H1 (cell line): ENCODE measurements at regions not wholly inside any gene's neighbourhood (a gene's known extent, or its start where the extent isn't known, plus 50 kb on each side); places are given as distances from the start of the nearest gene placed in this dataset.

Source experiments
- CTCF ChIA-PET: fragments of 300-600 bp; sonication (Branson Sonifier 250); formaldehyde crosslinking; loops from one replicate; lab custom pipeline; 2021; ENCODE audit not compliant: partially characterized antibody; lab: Charles Lee
- POLR2A ChIA-PET: fragments of 300-600 bp; sonication (Branson Sonifier 250); formaldehyde crosslinking; loops from one replicate; lab custom pipeline; 2021; ENCODE audit warnings: inconsistent platforms; ENCODE audit not compliant: partially characterized antibody; lab: Charles Lee
- DNase-seq, 2 experiments: peaks; one replicate each; pipeline versions ENCODE4 v3.0.0 to v3.0.0-alpha.2; 2010 to 2022; ENCODE audit warnings: low spot score in 2 of 2, low read depth in 1 of 2, mixed read lengths in 1 of 2
- FAIRE-seq: peaks from 2 replicates; lab custom pipeline; 2011; peaks lifted over from hg19 to GRCh38; lab: Jason Lieb, UNC
- H2AFZ ChIP-seq: 2 replicates; pipeline ENCODE4 v1.8.1; 2012; ENCODE audit warnings: low read length, inconsistent platforms
- H2AK5ac ChIP-seq: 2 replicates; pipeline ENCODE4 v1.6.1; 2013; ENCODE audit warnings: low read depth, low read length
- H2BK120ac ChIP-seq: replicated peaks from 2 replicates; pipeline ENCODE3; 2013; ENCODE audit warnings: low read depth, low read length, inconsistent platforms
- H2BK12ac ChIP-seq: 2 replicates; pipeline ENCODE4 v1.6.1; 2013; ENCODE audit warnings: low read depth, low read length
- H2BK15ac ChIP-seq: 2 replicates; pipeline ENCODE4 v1.6.1; 2013; ENCODE audit warnings: low read length
- H2BK20ac ChIP-seq: 2 replicates; pipeline ENCODE4 v1.6.1; 2013; ENCODE audit warnings: low read length
- H2BK5ac ChIP-seq: 2 replicates; pipeline ENCODE4 v1.6.1; 2013; ENCODE audit warnings: low read depth, low read length
- H3K14ac ChIP-seq: 2 replicates; pipeline ENCODE4 v1.6.1; 2013; ENCODE audit warnings: inconsistent platforms; ENCODE audit not compliant: insufficient read length
- H3K18ac ChIP-seq: 2 replicates; pipeline ENCODE4 v1.6.1; 2013; ENCODE audit warnings: low read length; ENCODE audit errors: extremely low read depth
- H3K23ac ChIP-seq: 2 replicates; pipeline ENCODE4 v1.6.1; 2013; ENCODE audit warnings: inconsistent platforms; ENCODE audit not compliant: insufficient read length
- H3K23me2 ChIP-seq: 2 replicates; pipeline ENCODE4 v1.6.1; 2013; ENCODE audit warnings: low read depth, low read length
- H3K27ac ChIP-seq: 2 replicates; pipeline ENCODE4 v1.6.1; 2011; ENCODE audit warnings: low read depth, low read length, inconsistent platforms
- H3K27me3 ChIP-seq, 4 experiments: replicated peaks in 1 of 4; 1 replicate in 1 of 4; 2 replicates in 3 of 4; pipeline versions ENCODE4 v1.6.1 to v1.8.1; 2011 to 2013; ENCODE audit warnings: low read length in 3 of 4, mild to moderate bottlenecking in 3 of 4, inconsistent platforms in 2 of 4, mixed read lengths in 2 of 4, moderate library complexity in 1 of 4; ENCODE audit not compliant: control insufficient read depth in 3 of 4, insufficient read depth in 3 of 4; ENCODE audit errors: extremely low read depth in 1 of 4
- H3K36me3 ChIP-seq, 4 experiments: 2 replicates each; pipeline versions ENCODE4 v1.6.1 to v1.8.1; 2011 to 2013; ENCODE audit warnings: mild to moderate bottlenecking in 4 of 4, low read length in 3 of 4, moderate library complexity in 2 of 4, control low read depth in 1 of 4, inconsistent platforms in 1 of 4; ENCODE audit not compliant: insufficient read depth in 4 of 4, control insufficient read depth in 2 of 4
- H3K4ac ChIP-seq: replicated peaks from 2 replicates; pipeline ENCODE3; 2013; ENCODE audit warnings: low read length, low read depth, mixed read lengths, inconsistent platforms; ENCODE audit not compliant: insufficient read length
- H3K4me1 ChIP-seq, 4 experiments: replicated peaks in 1 of 4; 1 replicate in 1 of 4; 2 replicates in 3 of 4; pipeline versions ENCODE4 v1.6.1 to v1.8.1; 2011 to 2013; ENCODE audit warnings: low read length in 3 of 4, inconsistent platforms in 2 of 4, mixed read lengths in 1 of 4; ENCODE audit not compliant: insufficient read depth in 4 of 4, control insufficient read depth in 3 of 4
- H3K4me2 ChIP-seq, 2 experiments: 2 replicates each; pipeline versions ENCODE4 v1.6.1 to v1.8.1; 2011 to 2013; ENCODE audit warnings: low read depth in 2 of 2, low read length in 2 of 2, control low read depth in 1 of 2, inconsistent platforms in 1 of 2, mild to moderate bottlenecking in 1 of 2; ENCODE audit not compliant: insufficient read depth in 1 of 2
- H3K4me3 ChIP-seq, 4 experiments: fragments of 200-600, 300-600 bp in 1 of 4; sonication (generic), shearing (Covaris generic), sonication (Bioruptor Twin) in 1 of 4; 2 replicates each; pipeline versions ENCODE4 v1.5.1 to v1.8.1; 2011 to 2016; ENCODE audit warnings: low read length in 4 of 4, low read depth in 3 of 4, control low read depth in 2 of 4, inconsistent platforms in 2 of 4, mild to moderate bottlenecking in 2 of 4, mixed read lengths in 1 of 4, moderate library complexity in 1 of 4; ENCODE audit not compliant: insufficient read depth in 2 of 4; ENCODE audit errors: extremely low read depth in 1 of 4
- H3K56ac ChIP-seq: replicated peaks from 2 replicates; pipeline ENCODE3; 2013; ENCODE audit warnings: low read depth, mild to moderate bottlenecking, mixed read lengths, low read length, inconsistent platforms; ENCODE audit not compliant: insufficient read length
- H3K79me1 ChIP-seq: 2 replicates; pipeline ENCODE4 v1.6.1; 2013; ENCODE audit warnings: low read depth, low read length, control low read depth
- H3K79me2 ChIP-seq, 2 experiments: 2 replicates each; pipeline versions ENCODE4 v1.6.1 to v1.8.1; 2012 to 2013; ENCODE audit warnings: low read length in 2 of 2, mild to moderate bottlenecking in 2 of 2, inconsistent platforms in 1 of 2; ENCODE audit not compliant: insufficient read depth in 2 of 2, control insufficient read depth in 1 of 2
- H3K9ac ChIP-seq, 4 experiments: replicated peaks in 1 of 4; 1 replicate in 1 of 4; 2 replicates in 3 of 4; pipeline versions ENCODE4 v1.6.1 to v1.8.1; 2011 to 2013; ENCODE audit warnings: low read depth in 3 of 4, low read length in 3 of 4, control low read depth in 2 of 4, mild to moderate bottlenecking in 2 of 4, moderate library complexity in 2 of 4, inconsistent platforms in 1 of 4; ENCODE audit errors: extremely low read depth in 1 of 4
- H3K9me3 ChIP-seq, 2 experiments: 2 replicates each; pipeline versions ENCODE4 v1.6.1 to v1.8.1; 2012 to 2013; ENCODE audit warnings: mild to moderate bottlenecking in 2 of 2, moderate library complexity in 2 of 2, control low read depth in 1 of 2, inconsistent platforms in 1 of 2, low read depth in 1 of 2, low read length in 1 of 2, mixed read lengths in 1 of 2; ENCODE audit not compliant: insufficient read depth in 2 of 2
- H4K20me1 ChIP-seq, 2 experiments: replicated peaks in 1 of 2; 2 replicates each; pipeline versions ENCODE3 to v1.8.1; 2011 to 2013; ENCODE audit warnings: inconsistent platforms in 2 of 2, low read length in 2 of 2, mild to moderate bottlenecking in 1 of 2; ENCODE audit not compliant: insufficient read depth in 2 of 2, control insufficient read depth in 1 of 2
- H4K5ac ChIP-seq: 2 replicates; pipeline ENCODE4 v1.6.1; 2013; ENCODE audit warnings: low read length, low read depth, mixed read lengths, inconsistent platforms; ENCODE audit not compliant: insufficient read length
- H4K8ac ChIP-seq: 2 replicates; pipeline ENCODE4 v1.8.0; 2013; ENCODE audit warnings: mild to moderate bottlenecking, moderate library complexity, low read length, inconsistent platforms; ENCODE audit not compliant: insufficient read depth; ENCODE audit errors: extremely low read depth
- H4K91ac ChIP-seq: replicated peaks from 2 replicates; pipeline ENCODE3; 2013; ENCODE audit warnings: low read length, mixed read lengths, inconsistent platforms; ENCODE audit not compliant: insufficient read length
- CTBP2 ChIP-seq: IDR thresholded peaks from 2 replicates; pipeline ENCODE4 v1.7.0; 2011; ENCODE audit warnings: borderline replicate concordance, mild to moderate bottlenecking, moderate library complexity, mixed read lengths, low read length; ENCODE audit not compliant: insufficient read depth, insufficient read length
- RAD21 ChIP-seq, 2 experiments: IDR thresholded peaks in 1 of 2; conservative IDR thresholded peaks in 1 of 2; 2 replicates each; pipeline ENCODE4 v1.6.1; 2011; ENCODE audit warnings: low read depth in 2 of 2, low read length in 2 of 2, improper control_type of control experiment in 1 of 2, inconsistent platforms in 1 of 2, mild to moderate bottlenecking in 1 of 2, moderate library complexity in 1 of 2
- WGBS, 2 experiments: shearing (Covaris generic) in 1 of 2; methylation state at CpG; one replicate each; pipeline versions ENCODE4 v1.1.6 to v1.1.7; 2013 to 2015; ENCODE audit warnings: low lambda C conversion rate in 2 of 2, mixed read lengths in 2 of 2, inconsistent platforms in 1 of 2, low coverage in 1 of 2, missing lambda C conversion rate in 1 of 2; ENCODE audit not compliant: insufficient replicate concordance in 2 of 2, insufficient coverage in 1 of 2, insufficient read length in 1 of 2; ENCODE audit errors: extremely low coverage in 1 of 2, missing lambda C conversion rate in 1 of 2; 5-methylcytosine and 5-hydroxymethylcytosine counted together
- TF ChIP-seq, protein P1 (sequence below), 3 experiments: IDR thresholded peaks; 1 replicate in 2 of 3; 2 replicates in 1 of 3; pipeline versions ENCODE4 v1.5.1 to v1.6.1; 2011; ENCODE audit warnings: low read length in 3 of 3, mild to moderate bottlenecking in 3 of 3, inconsistent platforms in 2 of 3, low read depth in 1 of 3, moderate library complexity in 1 of 3; ENCODE audit not compliant: insufficient read depth in 1 of 3; ENCODE audit errors: control extremely low read depth in 1 of 3

DNA sequence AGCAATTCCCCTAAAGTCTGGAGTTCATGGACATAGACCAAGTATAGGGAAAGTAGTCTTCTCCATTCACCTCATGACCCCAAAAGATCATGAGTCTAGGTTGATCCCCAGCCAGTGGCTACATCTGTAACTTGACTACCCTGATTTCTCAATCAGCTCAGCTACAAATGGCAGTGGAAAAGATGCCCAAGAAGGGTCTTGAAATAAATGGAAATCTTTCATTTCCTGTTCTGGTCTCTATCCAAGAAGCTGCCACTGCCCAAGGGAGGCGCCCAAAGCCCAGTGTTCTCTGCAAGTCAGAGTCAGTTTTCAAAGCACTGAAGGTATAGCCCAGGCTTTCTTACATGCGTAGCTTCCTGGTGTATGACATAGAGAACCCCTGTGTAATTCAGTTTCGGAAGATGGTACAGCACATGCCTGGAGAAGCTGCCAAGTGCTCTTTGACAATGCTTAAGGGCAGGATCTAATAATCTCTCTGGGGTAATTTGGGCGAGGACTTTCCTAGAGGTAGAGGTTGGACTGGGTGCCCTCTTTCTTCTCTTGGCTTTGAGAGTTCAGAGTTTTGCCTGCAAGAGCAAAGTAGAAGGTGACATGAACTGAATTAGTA, 101.1 kb downstream of the ADAMTS15 start:
- no peaks in the 10 kb centered on the region for H3K36me3 ChIP-seq
- no peak overlapping the region for H4K5ac ChIP-seq
- H3K14ac ChIP-seq, result no peak overlapping the region
- H2BK15ac ChIP-seq, result no peak overlapping the region
- H2AFZ ChIP-seq, result no peak overlapping the region
- no peak overlapping the region for H3K23ac ChIP-seq
- H3K18ac ChIP-seq, result no peak overlapping the region
- no peak overlapping the region for H3K56ac ChIP-seq
- H3K4ac ChIP-seq, result no peak overlapping the region
- TF ChIP-seq, protein P1, sequence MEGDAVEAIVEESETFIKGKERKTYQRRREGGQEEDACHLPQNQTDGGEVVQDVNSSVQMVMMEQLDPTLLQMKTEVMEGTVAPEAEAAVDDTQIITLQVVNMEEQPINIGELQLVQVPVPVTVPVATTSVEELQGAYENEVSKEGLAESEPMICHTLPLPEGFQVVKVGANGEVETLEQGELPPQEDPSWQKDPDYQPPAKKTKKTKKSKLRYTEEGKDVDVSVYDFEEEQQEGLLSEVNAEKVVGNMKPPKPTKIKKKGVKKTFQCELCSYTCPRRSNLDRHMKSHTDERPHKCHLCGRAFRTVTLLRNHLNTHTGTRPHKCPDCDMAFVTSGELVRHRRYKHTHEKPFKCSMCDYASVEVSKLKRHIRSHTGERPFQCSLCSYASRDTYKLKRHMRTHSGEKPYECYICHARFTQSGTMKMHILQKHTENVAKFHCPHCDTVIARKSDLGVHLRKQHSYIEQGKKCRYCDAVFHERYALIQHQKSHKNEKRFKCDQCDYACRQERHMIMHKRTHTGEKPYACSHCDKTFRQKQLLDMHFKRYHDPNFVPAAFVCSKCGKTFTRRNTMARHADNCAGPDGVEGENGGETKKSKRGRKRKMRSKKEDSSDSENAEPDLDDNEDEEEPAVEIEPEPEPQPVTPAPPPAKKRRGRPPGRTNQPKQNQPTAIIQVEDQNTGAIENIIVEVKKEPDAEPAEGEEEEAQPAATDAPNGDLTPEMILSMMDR (IDR thresholded peaks at IDR 0.05; ENCODE audit: control extremely low read depth in 1 of 3, insufficient read depth in 1 of 3, low read depth in 1 of 3, low read length in 3 of 3), result peak in 2 of 3 experiments; percentile 28 to 33; a peak in 2 of 4 replicates
- TF ChIP-seq RAD21 (IDR thresholded peaks at IDR 0.05 in 1 of 2, conservative IDR thresholded peaks at IDR 0.05 in 1 of 2; ENCODE audit: low read depth in 2 of 2, low read length in 2 of 2), result peak; percentile 50 to 66
- no peak for TF ChIP-seq CTBP2
- H3K79me2 ChIP-seq, result no peaks in the 10 kb centered on the region
- H3K23me2 ChIP-seq, result no peaks in the 10 kb centered on the region
- no peak for FAIRE-seq
- H3K4me1 ChIP-seq, result peaks cover 0 to 2% (median 0%) of the 10 kb centered on the region in 4 experiments; a peak in 1 of 7 replicates
- H3K4me3 ChIP-seq, result no peak overlapping the region
- H3K4me2 ChIP-seq, result no peak overlapping the region
- WGBS, 2 experiments, result 86% methylated on average over 4 of the region's 4 CpGs; no CpG with 5 or more reads in 1 of the 2 experiments
- no peak overlapping the region for H2BK120ac ChIP-seq
- no peak overlapping the region for H2AK5ac ChIP-seq
- no peaks in the 10 kb centered on the region; a peak in 1 of 7 replicates for H3K27me3 ChIP-seq
- H4K20me1 ChIP-seq, result no peaks in the 10 kb centered on the region
- DNase-seq, result no peak
- no peak overlapping the region for H4K91ac ChIP-seq
- H3K9ac ChIP-seq, result no peak overlapping the region
- POLR2A ChIA-PET, result no interaction called here
- no peaks in the 10 kb centered on the region for H3K9me3 ChIP-seq
- H3K27ac ChIP-seq, result no peak overlapping the region
- CTCF ChIA-PET, result interaction anchor here (0.6 to 4.4 kb wide), 11 partner anchors 10 to 313 kb away, joined by 3 to 19 read pairs (median 4); no protein-coding TSS in a partner anchor
- no peak overlapping the region for H2BK5ac ChIP-seq
- H2BK12ac ChIP-seq, result no peak overlapping the region
- H4K8ac ChIP-seq, result no peak overlapping the region
- H2BK20ac ChIP-seq, result no peak overlapping the region
- H3K79me1 ChIP-seq, result no peaks in the 10 kb centered on the region
